ENCODE measurements at regions not wholly inside any gene's neighbourhood (a gene's known extent, or its start where the extent isn't known, plus 50 kb on each side); places are given as distances from the start of the nearest gene placed in this dataset.

GRCh38 chr3:99322551-99322950 lies 315.8 kb upstream of the COL8A1 start:
- no peaks in the 10 kb centered on the region for H3K79me2 ChIP-seq (ENCODE audit: insufficient read depth, low read depth, low read length)
- BruUV-seq (replicated peaks) = no TSS peak
- no peaks in the 10 kb centered on the region for H3K36me3 ChIP-seq (ENCODE audit: insufficient read depth, low read length)
- no peaks in the 10 kb centered on the region for H3K9me3 ChIP-seq (ENCODE audit: low read length)
- H3K4me2 ChIP-seq (ENCODE audit: low read length) = no peak overlapping the region
- no peak overlapping the region for H3K27ac ChIP-seq (ENCODE audit: low read depth, low read length, poor library complexity, severe bottlenecking)
- intact Hi-C loops (cut with micrococcal nuclease; ENCODE audit: unreplicated experiment) = no loop called here
- H4K20me1 ChIP-seq (ENCODE audit: insufficient read depth, low read length) = no peaks in the 10 kb centered on the region
- no peak overlapping the region for H3K4me3 ChIP-seq (ENCODE audit: low read depth, low read length, poor library complexity, severe bottlenecking)
- no peaks in the 10 kb centered on the region for H3K9me2 ChIP-seq (ENCODE audit: insufficient read depth, low read length)
- TF ChIP-seq EZH2phosphoT487 (IDR thresholded peaks at IDR 0.05; ENCODE audit: borderline replicate concordance, low read depth, low read length) = no peak
- no peak for TF ChIP-seq CTCF (conservative IDR thresholded peaks at IDR 0.05; ENCODE audit: low read length)
- ChIA-PET POLR2A (no interaction called here), CTCF (ENCODE audit: unreplicated experiment) (no interaction called here)
- H3K4me1 ChIP-seq (ENCODE audit: insufficient read depth, low read length, poor library complexity, severe bottlenecking) = no peaks in the 10 kb centered on the region
- H2AFZ ChIP-seq (ENCODE audit: low read length) = no peak overlapping the region
- DNase-seq (ENCODE audit: low spot score) = no peak

GRCh38 chr3:99321261-99321660 lies 317.1 kb upstream of the COL8A1 start:
- intact Hi-C loops (cut with micrococcal nuclease; ENCODE audit: unreplicated experiment) = no loop called here
- H2AFZ ChIP-seq (ENCODE audit: low read length) = no peak overlapping the region
- no peak overlapping the region for H3K4me3 ChIP-seq (ENCODE audit: low read depth, low read length, poor library complexity, severe bottlenecking)
- H3K4me2 ChIP-seq (ENCODE audit: low read length) = no peak overlapping the region
- H3K27ac ChIP-seq (ENCODE audit: low read depth, low read length, poor library complexity, severe bottlenecking) = no peak overlapping the region
- no peaks in the 10 kb centered on the region for H3K9me3 ChIP-seq (ENCODE audit: low read length)
- no peaks in the 10 kb centered on the region for H3K9me2 ChIP-seq (ENCODE audit: insufficient read depth, low read length)
- ChIA-PET POLR2A (no interaction called here), CTCF (ENCODE audit: unreplicated experiment) (no interaction called here)
- no peaks in the 10 kb centered on the region for H4K20me1 ChIP-seq (ENCODE audit: insufficient read depth, low read length)
- BruUV-seq (replicated peaks) = no TSS peak
- H3K36me3 ChIP-seq (ENCODE audit: insufficient read depth, low read length) = no peaks in the 10 kb centered on the region
- TF ChIP-seq CTCF (conservative IDR thresholded peaks at IDR 0.05; ENCODE audit: low read length) (no peak), EZH2phosphoT487 (IDR thresholded peaks at IDR 0.05; ENCODE audit: borderline replicate concordance, low read depth, low read length) (no peak)
- no peaks in the 10 kb centered on the region for H3K79me2 ChIP-seq (ENCODE audit: insufficient read depth, low read depth, low read length)
- H3K4me1 ChIP-seq (ENCODE audit: insufficient read depth, low read length, poor library complexity, severe bottlenecking) = no peaks in the 10 kb centered on the region
- DNase-seq (ENCODE audit: low spot score) = no peak

- Histone ChIP-seq H2AFZ (ENCODE audit: low read length) (no peak overlapping the region), H3K4me1 (ENCODE audit: insufficient read depth, low read length, poor library complexity, severe bottlenecking) (no peaks in the 10 kb centered on the region), H3K4me2 (ENCODE audit: low read length) (no peak overlapping the region), H3K4me3 (ENCODE audit: low read depth, low read length, poor library complexity, severe bottlenecking) (no peak overlapping the region), H3K36me3 (ENCODE audit: insufficient read depth, low read length) (no peaks in the 10 kb centered on the region), H3K9me3 (ENCODE audit: low read length) (no peaks in the 10 kb centered on the region), H3K9me2 (ENCODE audit: insufficient read depth, low read length) (no peaks in the 10 kb centered on the region), H3K79me2 (ENCODE audit: insufficient read depth, low read depth, low read length) (no peaks in the 10 kb centered on the region), H3K27ac (ENCODE audit: low read depth, low read length, poor library complexity, severe bottlenecking) (no peak overlapping the region), H4K20me1 (ENCODE audit: insufficient read depth, low read length) (no peaks in the 10 kb centered on the region)
- POLR2A ChIA-PET = no interaction called here
- intact Hi-C loops (cut with micrococcal nuclease; ENCODE audit: unreplicated experiment) = no loop called here
- BruUV-seq (replicated peaks) = no TSS peak
- CTCF ChIA-PET (ENCODE audit: unreplicated experiment) = no interaction called here
- no peak for DNase-seq (ENCODE audit: low spot score)
- TF ChIP-seq EZH2phosphoT487 (IDR thresholded peaks at IDR 0.05; ENCODE audit: borderline replicate concordance, low read depth, low read length) (no peak), CTCF (conservative IDR thresholded peaks at IDR 0.05; ENCODE audit: low read length) (no peak)
These were observed 318.4 kb upstream of the COL8A1 start for GRCh38 chr3:99319961-99320360.
